ENCODE measurements at regions not wholly inside any gene's neighbourhood (a gene's known extent, or its start where the extent isn't known, plus 50 kb on each side); places are given as distances from the start of the nearest gene placed in this dataset.
"Not testable (repeated sequence)": the region's sequence is repeated elsewhere in the genome, so short reads cannot be mapped to it uniquely, and the experiment has no call there.

- Histone ChIP-seq H3K4me3 (ENCODE audit: low read length in 2 of 2) (no peak overlapping the region), H3K4me1 (ENCODE audit: control insufficient read depth in 1 of 2, insufficient read depth in 2 of 2, low read length in 2 of 2) (no peaks in the 10 kb centered on the region), H3K36me3 (ENCODE audit: control insufficient read depth in 1 of 2, insufficient read depth in 2 of 2, low read length in 1 of 2) (no peaks in the 10 kb centered on the region), H3K9me3 (ENCODE audit: control insufficient read depth, low read length) (peaks cover 5% of the 10 kb centered on the region), H3K27ac (ENCODE audit: low read depth in 1 of 2, low read length in 2 of 2) (no peak overlapping the region), H3K27me3 (ENCODE audit: control insufficient read depth in 1 of 2, insufficient read depth in 2 of 2, low read length in 1 of 2) (no peaks in the 10 kb centered on the region)
- ATAC-seq (ENCODE audit: low FRiP score) = no peak
- 85 to 96% methylated on average over 11 of the region's 11 CpGs for WGBS, 2 donors
- DNase-seq = no peak
- intact Hi-C loops (cut with DNase I) = no loop called here
These were observed 98.0 kb upstream of the NID2 start for GRCh38 chr14:52166822-52167221.

GRCh38 chr14:52155651-52156213 lies 86.9 kb upstream of the NID2 start:
- H3K27me3 ChIP-seq (ENCODE audit: control insufficient read depth in 1 of 2, insufficient read depth in 2 of 2, low read length in 1 of 2) = no peaks in the 10 kb centered on the region
- H3K9me3 ChIP-seq (ENCODE audit: control insufficient read depth, low read length) = no peaks in the 10 kb centered on the region
- intact Hi-C loops (cut with DNase I) = no loop called here
- no peak for DNase-seq
- no peaks in the 10 kb centered on the region for H3K36me3 ChIP-seq (ENCODE audit: control insufficient read depth in 1 of 2, insufficient read depth in 2 of 2, low read length in 1 of 2)
- no peak overlapping the region for H3K4me3 ChIP-seq (ENCODE audit: low read length in 2 of 2)
- ATAC-seq (ENCODE audit: low FRiP score) = no peak
- H3K27ac ChIP-seq (ENCODE audit: low read depth in 1 of 2, low read length in 2 of 2) = no peak overlapping the region
- no peaks in the 10 kb centered on the region for H3K4me1 ChIP-seq (ENCODE audit: control insufficient read depth in 1 of 2, insufficient read depth in 2 of 2, low read length in 2 of 2)
- 94% methylated on average over 24 of the region's 24 CpGs for WGBS, 2 donors

- Histone ChIP-seq H3K9me3 (ENCODE audit: control insufficient read depth, low read length) (no peaks in the 10 kb centered on the region), H3K4me3 (ENCODE audit: low read length in 2 of 2) (no peak overlapping the region), H3K27ac (ENCODE audit: low read depth in 1 of 2, low read length in 2 of 2) (no peak overlapping the region), H3K27me3 (ENCODE audit: control insufficient read depth in 1 of 2, insufficient read depth in 2 of 2, low read length in 1 of 2) (no peaks in the 10 kb centered on the region), H3K4me1 (ENCODE audit: control insufficient read depth in 1 of 2, insufficient read depth in 2 of 2, low read length in 2 of 2) (no peaks in the 10 kb centered on the region), H3K36me3 (ENCODE audit: control insufficient read depth in 1 of 2, insufficient read depth in 2 of 2, low read length in 1 of 2) (no peaks in the 10 kb centered on the region)
- WGBS, 2 donors = 92 to 93% methylated on average over 4 of the region's 4 CpGs
- ATAC-seq (ENCODE audit: low FRiP score) = no peak
- no peak for DNase-seq
- intact Hi-C loops (cut with DNase I) = no loop called here
These were observed 86.3 kb upstream of the NID2 start for GRCh38 chr14:52154992-52155650.

- no peak for ATAC-seq (ENCODE audit: low FRiP score)
- Histone ChIP-seq H3K9me3 (ENCODE audit: control insufficient read depth, low read length) (no peaks in the 10 kb centered on the region), H3K27ac (ENCODE audit: low read depth in 1 of 2, low read length in 2 of 2) (no peak overlapping the region), H3K36me3 (ENCODE audit: control insufficient read depth in 1 of 2, insufficient read depth in 2 of 2, low read length in 1 of 2) (no peaks in the 10 kb centered on the region), H3K4me1 (ENCODE audit: control insufficient read depth in 1 of 2, insufficient read depth in 2 of 2, low read length in 2 of 2) (no peaks in the 10 kb centered on the region), H3K27me3 (ENCODE audit: control insufficient read depth in 1 of 2, insufficient read depth in 2 of 2, low read length in 1 of 2) (no peaks in the 10 kb centered on the region), H3K4me3 (ENCODE audit: low read length in 2 of 2) (no peak overlapping the region)
- DNase-seq = no peak
- intact Hi-C loops (cut with DNase I) = no loop called here
- WGBS, 2 donors = 9 to 22% methylated on average over 1 of the region's 1 CpG
These were observed 85.1 kb upstream of the NID2 start for GRCh38 chr14:52153939-52154338.

GRCh38 chr14:52150162-52150561 lies 81.3 kb upstream of the NID2 start:
- Histone ChIP-seq H3K27ac (ENCODE audit: low read depth in 1 of 2, low read length in 2 of 2) (no peak overlapping the region), H3K9me3 (ENCODE audit: control insufficient read depth, low read length) (no peaks in the 10 kb centered on the region), H3K36me3 (ENCODE audit: control insufficient read depth in 1 of 2, insufficient read depth in 2 of 2, low read length in 1 of 2) (no peaks in the 10 kb centered on the region), H3K4me1 (ENCODE audit: control insufficient read depth in 1 of 2, insufficient read depth in 2 of 2, low read length in 2 of 2) (no peaks in the 10 kb centered on the region), H3K4me3 (ENCODE audit: low read length in 2 of 2) (no peak overlapping the region), H3K27me3 (ENCODE audit: control insufficient read depth in 1 of 2, insufficient read depth in 2 of 2, low read length in 1 of 2) (no peaks in the 10 kb centered on the region)
- intact Hi-C loops (cut with DNase I) = no loop called here
- ATAC-seq (ENCODE audit: low FRiP score) = no peak
- 93 to 98% methylated on average over 2 of the region's 2 CpGs for WGBS, 2 donors
- no peak for DNase-seq

GRCh38 chr14:52148371-52148770 lies 79.5 kb upstream of the NID2 start:
- intact Hi-C loops (cut with DNase I) = no loop called here
- 68 to 79% methylated on average over 1 of the region's 1 CpG for WGBS, 2 donors
- Histone ChIP-seq H3K9me3 (ENCODE audit: control insufficient read depth, low read length) (no peaks in the 10 kb centered on the region), H3K27ac (ENCODE audit: low read depth in 1 of 2, low read length in 2 of 2) (no peak overlapping the region), H3K4me3 (ENCODE audit: low read length in 2 of 2) (no peak overlapping the region), H3K4me1 (ENCODE audit: control insufficient read depth in 1 of 2, insufficient read depth in 2 of 2, low read length in 2 of 2) (no peaks in the 10 kb centered on the region), H3K36me3 (ENCODE audit: control insufficient read depth in 1 of 2, insufficient read depth in 2 of 2, low read length in 1 of 2) (no peaks in the 10 kb centered on the region), H3K27me3 (ENCODE audit: control insufficient read depth in 1 of 2, insufficient read depth in 2 of 2, low read length in 1 of 2) (no peaks in the 10 kb centered on the region)
- no peak for ATAC-seq (ENCODE audit: low FRiP score)
- DNase-seq = no peak

- H3K27me3 ChIP-seq (ENCODE audit: control insufficient read depth in 1 of 2, insufficient read depth in 2 of 2, low read length in 1 of 2) = no peaks in the 10 kb centered on the region
- no peaks in the 10 kb centered on the region for H3K9me3 ChIP-seq (ENCODE audit: control insufficient read depth, low read length)
- intact Hi-C loops (cut with DNase I) = no loop called here
- no peak for ATAC-seq (ENCODE audit: low FRiP score)
- 24 to 50% methylated on average over 2 of the region's 2 CpGs for WGBS, 2 donors
- no peak overlapping the region for H3K27ac ChIP-seq (ENCODE audit: low read depth in 1 of 2, low read length in 2 of 2)
- H3K4me3 ChIP-seq (ENCODE audit: low read length in 2 of 2) = no peak overlapping the region
- no peaks in the 10 kb centered on the region for H3K36me3 ChIP-seq (ENCODE audit: control insufficient read depth in 1 of 2, insufficient read depth in 2 of 2, low read length in 1 of 2)
- no peak for DNase-seq
- H3K4me1 ChIP-seq (ENCODE audit: control insufficient read depth in 1 of 2, insufficient read depth in 2 of 2, low read length in 2 of 2) = no peaks in the 10 kb centered on the region
These were observed 77.6 kb upstream of the NID2 start for GRCh38 chr14:52146504-52146903.

GRCh38 chr14:52144099-52144498 lies 75.2 kb upstream of the NID2 start:
- intact Hi-C loops (cut with DNase I); H3K4me3 ChIP-seq (ENCODE audit: low read length in 2 of 2); H3K27ac ChIP-seq (ENCODE audit: low read depth in 1 of 2, low read length in 2 of 2); H3K9me3 ChIP-seq (ENCODE audit: control insufficient read depth, low read length); H3K36me3 ChIP-seq (ENCODE audit: control insufficient read depth in 1 of 2, insufficient read depth in 2 of 2, low read length in 1 of 2); H3K4me1 ChIP-seq (ENCODE audit: control insufficient read depth in 1 of 2, insufficient read depth in 2 of 2, low read length in 2 of 2); ATAC-seq (ENCODE audit: low FRiP score); H3K27me3 ChIP-seq (ENCODE audit: control insufficient read depth in 1 of 2, insufficient read depth in 2 of 2, low read length in 1 of 2); DNase-seq: not testable (repeated sequence)
- WGBS, 2 donors = 95 to 99% methylated on average over 2 of the region's 2 CpGs

GRCh38 chr14:52142504-52142903 lies 73.6 kb upstream of the NID2 start:
- DNase-seq = no peak
- intact Hi-C loops (cut with DNase I) = no loop called here
- Histone ChIP-seq H3K4me3 (ENCODE audit: low read length in 2 of 2) (no peak overlapping the region), H3K9me3 (ENCODE audit: control insufficient read depth, low read length) (no peaks in the 10 kb centered on the region), H3K36me3 (ENCODE audit: control insufficient read depth in 1 of 2, insufficient read depth in 2 of 2, low read length in 1 of 2) (no peaks in the 10 kb centered on the region), H3K27ac (ENCODE audit: low read depth in 1 of 2, low read length in 2 of 2) (no peak overlapping the region), H3K4me1 (ENCODE audit: control insufficient read depth in 1 of 2, insufficient read depth in 2 of 2, low read length in 2 of 2) (no peaks in the 10 kb centered on the region), H3K27me3 (ENCODE audit: control insufficient read depth in 1 of 2, insufficient read depth in 2 of 2, low read length in 1 of 2) (no peaks in the 10 kb centered on the region)
- ATAC-seq (ENCODE audit: low FRiP score) = no peak

All from aorta (tissue), 5 donors.